OCI-LY3 (cell line): ENCODE measurements at regions not wholly inside any gene's neighbourhood (a gene's known extent, or its start where the extent isn't known, plus 50 kb on each side); places are given as distances from the start of the nearest gene placed in this dataset.

Experiments
- EZH2phosphoT487 ChIP-seq: fragments of 200-600 bp; shearing (Covaris generic); IDR thresholded peaks from 2 replicates; pipeline ENCODE4 v1.6.1; 2018; ENCODE audit warnings: antibody characterized with exemption, mixed run types, low read depth
- TF ChIP-seq, protein P1 (sequence below): fragments of 200-600, 300-600 bp; sonication (generic); IDR thresholded peaks from 2 replicates; pipeline ENCODE4 v1.5.1; 2014; ENCODE audit warnings: antibody characterized with exemption, low read length, low read depth

DNA sequence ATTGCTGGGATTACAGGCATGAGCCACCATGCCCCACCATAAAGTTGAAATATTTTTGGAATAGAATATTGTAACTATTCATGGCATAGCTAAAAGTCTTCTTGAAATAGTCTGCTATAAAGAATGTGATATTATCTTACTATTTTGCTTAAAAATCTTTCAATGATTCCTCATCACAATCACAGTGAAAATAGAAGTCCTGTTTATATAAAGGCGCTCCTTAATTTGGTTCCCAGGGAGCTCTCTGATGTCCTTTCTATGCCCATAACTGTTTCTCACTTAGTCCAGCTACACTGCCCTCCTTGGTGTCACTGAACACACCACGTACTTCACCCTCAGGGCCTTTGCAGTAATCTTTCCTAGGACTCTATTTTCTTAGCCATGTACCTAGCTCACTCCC lies 331.7 kb upstream of the GIMD1 start:
- TF ChIP-seq, protein P1, sequence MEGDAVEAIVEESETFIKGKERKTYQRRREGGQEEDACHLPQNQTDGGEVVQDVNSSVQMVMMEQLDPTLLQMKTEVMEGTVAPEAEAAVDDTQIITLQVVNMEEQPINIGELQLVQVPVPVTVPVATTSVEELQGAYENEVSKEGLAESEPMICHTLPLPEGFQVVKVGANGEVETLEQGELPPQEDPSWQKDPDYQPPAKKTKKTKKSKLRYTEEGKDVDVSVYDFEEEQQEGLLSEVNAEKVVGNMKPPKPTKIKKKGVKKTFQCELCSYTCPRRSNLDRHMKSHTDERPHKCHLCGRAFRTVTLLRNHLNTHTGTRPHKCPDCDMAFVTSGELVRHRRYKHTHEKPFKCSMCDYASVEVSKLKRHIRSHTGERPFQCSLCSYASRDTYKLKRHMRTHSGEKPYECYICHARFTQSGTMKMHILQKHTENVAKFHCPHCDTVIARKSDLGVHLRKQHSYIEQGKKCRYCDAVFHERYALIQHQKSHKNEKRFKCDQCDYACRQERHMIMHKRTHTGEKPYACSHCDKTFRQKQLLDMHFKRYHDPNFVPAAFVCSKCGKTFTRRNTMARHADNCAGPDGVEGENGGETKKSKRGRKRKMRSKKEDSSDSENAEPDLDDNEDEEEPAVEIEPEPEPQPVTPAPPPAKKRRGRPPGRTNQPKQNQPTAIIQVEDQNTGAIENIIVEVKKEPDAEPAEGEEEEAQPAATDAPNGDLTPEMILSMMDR: no peak
- no peak for TF ChIP-seq EZH2phosphoT487
